Vagina (tissue), 2 donors: ENCODE measurements at regions not wholly inside any gene's neighbourhood (a gene's known extent, or its start where the extent isn't known, plus 50 kb on each side); places are given as distances from the start of the nearest gene placed in this dataset.

Experiments used
- CTCF ChIP-seq, 3 experiments: fragments of 450-650 bp in 2 of 3; fragments of 200-600 bp in 1 of 3; sonication (generic) in 1 of 3; IDR thresholded peaks; one replicate each; pipeline ENCODE4 v1.5.1; 2017 to 2019; ENCODE audit warnings: antibody characterized with exemption in 3 of 3, mild to moderate bottlenecking in 2 of 3, moderate library complexity in 2 of 3
- POLR2A ChIP-seq, 2 donors: fragments of 450-650 bp; IDR thresholded peaks; one replicate each; pipeline ENCODE4 v1.6.1; 2017; ENCODE audit warnings: antibody characterized with exemption in 2 of 2, mild to moderate bottlenecking in 2 of 2, moderate library complexity in 2 of 2
- POLR2AphosphoS5 ChIP-seq, 2 donors: sonication (generic); formaldehyde crosslinking; IDR thresholded peaks; one replicate each; pipeline ENCODE4 v1.9.0; 2017; ENCODE audit warnings: antibody characterized with exemption in 2 of 2, mild to moderate bottlenecking in 2 of 2, low read depth in 1 of 2; ENCODE audit not compliant: insufficient read depth in 1 of 2

GRCh38 chr4:34964613-34965012 lies 1279.7 kb downstream of the ARAP2 start:
- TF ChIP-seq CTCF (IDR thresholded peaks at IDR 0.05): no peak
- no peak for TF ChIP-seq POLR2A (IDR thresholded peaks at IDR 0.05)
- no peak for TF ChIP-seq POLR2AphosphoS5 (IDR thresholded peaks at IDR 0.05; ENCODE audit: insufficient read depth in 1 of 2, low read depth in 1 of 2)
